HCT116 (cell line): ENCODE measurements at regions not wholly inside any gene's neighbourhood (a gene's known extent, or its start where the extent isn't known, plus 50 kb on each side); places are given as distances from the start of the nearest gene placed in this dataset.

ENCODE experiments used
- ATAC-seq: fragments of 200-7000 bp; cut with Tn5 transposase; 2 replicates; pipeline ENCODE4 v1.9.1; 2020; ENCODE audit warnings: mild to moderate bottlenecking, moderate library complexity
- BruUV-seq: library from RNA; stranded (reverse); fragments of 400-500 nt; replicated peaks from 2 replicates; lab custom pipeline; 2021; lab: Mats Ljungman, UMichigan
- CTCF ChIA-PET: fragments of 300-600 bp; sonication (Branson Sonifier 250); formaldehyde crosslinking; loops from one replicate; lab custom pipeline; 2021; ENCODE audit warnings: antibody characterized with exemption; lab: Charles Lee
- POLR2A ChIA-PET: fragments of 300-600, 350-600 bp; sonication (Branson Sonifier 250); formaldehyde crosslinking; loops from one replicate; lab custom pipeline; 2021; ENCODE audit warnings: antibody characterized with exemption; lab: Charles Lee
- RAD21 ChIA-PET, 2 experiments: fragments of 300-600 bp; sonication (Branson Sonifier 250); formaldehyde crosslinking; loops; one replicate each; lab custom pipeline; 2023; ENCODE audit warnings: low total read pairs in 2 of 2; ENCODE audit not compliant: uncharacterized antibody in 2 of 2, unreplicated experiment in 2 of 2, low non-redundant PET in 1 of 2; lab: Charles Lee
- DNase-seq: peaks from one replicate; pipeline ENCODE4 v3.0.0-alpha.2; 2010; ENCODE audit warnings: low read depth, low spot score
- H2AFZ ChIP-seq: fragments of 200-600 bp; shearing (Covaris generic), sonication (generic); 2 replicates; pipeline ENCODE4 v1.6.1; 2017; ENCODE audit warnings: low read depth, mixed run types, mixed read lengths, antibody characterized with exemption, low read length; ENCODE audit not compliant: poor library complexity, severe bottlenecking
- H3K27ac ChIP-seq: 2 replicates; pipeline ENCODE4 v1.5.1; 2012; ENCODE audit warnings: low read depth, low read length
- H3K27me3 ChIP-seq: fragments of 200-600 bp; sonication (generic); 2 replicates; pipeline ENCODE4 v1.6.1; 2016; ENCODE audit warnings: mixed run types, low read length, mixed read lengths; ENCODE audit not compliant: insufficient read depth
- H3K36me3 ChIP-seq, 2 experiments: fragments of 200-500 bp in 1 of 2; fragments of 200-600 bp in 1 of 2; sonication (Bioruptor generic) in 1 of 2; sonication (generic) in 1 of 2; 2 replicates each; pipeline versions ENCODE4 v1.5.1 to v1.6.1; 2014 to 2016; ENCODE audit warnings: low read length in 2 of 2, inconsistent platforms in 1 of 2, mixed read lengths in 1 of 2, mixed run types in 1 of 2; ENCODE audit not compliant: insufficient read depth in 2 of 2, control insufficient read depth in 1 of 2
- H3K4me1 ChIP-seq, 2 experiments: fragments of 200-600 bp in 1 of 2; sonication (generic) in 1 of 2; 2 replicates each; pipeline versions ENCODE4 v1.5.1 to v1.6.1; 2012 to 2017; ENCODE audit warnings: low read length in 2 of 2, inconsistent platforms in 1 of 2, mild to moderate bottlenecking in 1 of 2, mixed read lengths in 1 of 2, mixed run types in 1 of 2, moderate library complexity in 1 of 2; ENCODE audit not compliant: insufficient read depth in 2 of 2, control insufficient read depth in 1 of 2
- H3K4me2 ChIP-seq: fragments of 200-600 bp; sonication (generic); 2 replicates; pipeline ENCODE4 v1.6.1; 2017; ENCODE audit warnings: mixed run types, low read length, mixed read lengths
- H3K4me3 ChIP-seq, 2 experiments: fragments of 200-600 bp in 1 of 2; sonication (generic) in 1 of 2; replicated peaks in 1 of 2; 2 replicates each; pipeline ENCODE4 v1.5.1; 2011 to 2016; ENCODE audit warnings: low read length in 2 of 2, control low read depth in 1 of 2, low read depth in 1 of 2, mild to moderate bottlenecking in 1 of 2, mixed read lengths in 1 of 2, mixed run types in 1 of 2
- H3K79me2 ChIP-seq: fragments of 200-600 bp; sonication (generic); 2 replicates; pipeline ENCODE4 v1.6.1; 2017; ENCODE audit warnings: mild to moderate bottlenecking, mixed run types, low read length, moderate library complexity, mixed read lengths; ENCODE audit not compliant: insufficient read depth
- H3K9ac ChIP-seq: fragments of 200-600 bp; sonication (generic); 2 replicates; pipeline ENCODE4 v1.6.1; 2016; ENCODE audit warnings: low read length, mixed read lengths
- H3K9me2 ChIP-seq: fragments of 200-600 bp; sonication (generic), shearing (Covaris generic); 2 replicates; pipeline ENCODE4 v1.6.1; 2017; ENCODE audit warnings: mixed run types, mild to moderate bottlenecking, moderate library complexity; ENCODE audit not compliant: insufficient read depth
- H3K9me3 ChIP-seq, 2 experiments: fragments of 200-500 bp in 1 of 2; fragments of 200-600 bp in 1 of 2; sonication (Bioruptor generic) in 1 of 2; sonication (generic) in 1 of 2; 2 replicates each; pipeline ENCODE4 v1.6.1; 2014 to 2017; ENCODE audit warnings: low read length in 2 of 2, mixed read lengths in 2 of 2, inconsistent platforms in 1 of 2, low read depth in 1 of 2, mild to moderate bottlenecking in 1 of 2, mixed run types in 1 of 2, moderate library complexity in 1 of 2; ENCODE audit not compliant: control insufficient read depth in 1 of 2, insufficient read depth in 1 of 2
- H4K20me1 ChIP-seq: fragments of 200-600 bp; sonication (generic), shearing (Covaris generic); 2 replicates; pipeline ENCODE4 v1.6.1; 2017; ENCODE audit warnings: mixed run types, mild to moderate bottlenecking, moderate library complexity; ENCODE audit not compliant: insufficient read depth
- CBX3 ChIP-seq: IDR thresholded peaks from 2 replicates; pipeline ENCODE4 v1.6.1; 2012; ENCODE audit warnings: low read depth
- ELF1 ChIP-seq: IDR thresholded peaks from 2 replicates; pipeline ENCODE4 v1.6.1; 2012; ENCODE audit warnings: low read depth, borderline replicate concordance
- EZH2 ChIP-seq: fragments of 200-600 bp; sonication (generic); IDR thresholded peaks from 2 replicates; pipeline ENCODE4 v1.6.1; 2017; ENCODE audit warnings: antibody characterized with exemption, mixed run types
- POLR2A ChIP-seq: IDR thresholded peaks from 2 replicates; pipeline ENCODE4 v1.7.0; 2011; ENCODE audit warnings: borderline replicate concordance; ENCODE audit not compliant: insufficient read depth, insufficient read length; ENCODE audit errors: extremely low read depth
- RAD21 ChIP-seq: IDR thresholded peaks from 2 replicates; pipeline ENCODE4 v1.6.1; 2012; ENCODE audit warnings: low read depth, mild to moderate bottlenecking
- SIN3A ChIP-seq: IDR thresholded peaks from 2 replicates; pipeline ENCODE4 v1.6.1; 2012; ENCODE audit warnings: low read depth
- TCF7L2 ChIP-seq: IDR thresholded peaks from 2 replicates; pipeline ENCODE4 v1.7.0; 2011; ENCODE audit warnings: borderline replicate concordance, inconsistent platforms; ENCODE audit not compliant: insufficient read depth, insufficient read length; ENCODE audit errors: extremely low read depth
- YY1 ChIP-seq: IDR thresholded peaks from 2 replicates; pipeline ENCODE4 v1.6.1; 2011; ENCODE audit warnings: low read length, low read depth, moderate library complexity, mild to moderate bottlenecking; ENCODE audit not compliant: insufficient replicate concordance; ENCODE audit errors: extremely low read depth
- ZFX ChIP-seq: fragments of 450-650 bp; IDR thresholded peaks from 2 replicates; pipeline ENCODE4 v1.6.1; 2017
- intact Hi-C: fragments of 100-400 bp; cut with micrococcal nuclease; formaldehyde crosslinking; loops from 2 replicates; pipeline ENCODE4 v1.10.0; 2022
- TF ChIP-seq, protein P1 (sequence below): IDR thresholded peaks from 2 replicates; pipeline ENCODE4 v1.6.1; 2011; ENCODE audit warnings: mild to moderate bottlenecking, low read length, moderate library complexity; ENCODE audit not compliant: insufficient replicate concordance; ENCODE audit errors: extremely low read depth

- no TSS peak for BruUV-seq
These were observed 171.3 kb upstream of the USP24 start for GRCh38 chr1:55386456-55386855.

DNA sequence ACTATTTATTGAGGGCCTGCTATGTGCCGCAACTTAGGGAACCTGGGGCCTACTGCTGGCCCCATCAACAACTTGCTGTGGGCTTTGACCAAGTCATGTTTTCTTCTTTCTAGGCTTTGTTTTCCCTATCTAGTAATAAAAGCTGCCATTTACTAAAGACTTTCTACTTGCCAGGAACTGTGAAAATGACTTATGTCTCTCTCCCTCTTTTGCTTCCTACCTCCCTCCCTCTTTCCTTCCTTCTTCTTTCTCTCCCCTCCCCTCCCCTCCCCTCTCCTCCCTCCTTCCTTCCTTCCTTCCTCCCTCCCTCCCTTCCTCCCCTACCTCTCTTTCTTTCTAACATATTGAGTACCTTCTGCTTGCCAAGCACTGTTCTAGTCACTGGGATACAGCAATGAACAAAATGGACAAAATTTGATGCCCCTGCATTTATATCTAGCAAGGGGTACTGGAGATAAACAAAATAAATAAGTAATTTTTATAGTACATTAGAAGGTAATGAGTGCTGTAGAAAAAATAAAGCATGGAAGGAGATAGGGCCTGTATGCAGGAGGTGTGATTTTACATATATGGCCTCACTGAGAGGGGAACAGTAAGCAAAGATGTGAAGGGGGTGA, 170.3 kb upstream of the USP24 start:
- Histone ChIP-seq H3K79me2 (no peaks in the 10 kb centered on the region), H3K9ac (no peak overlapping the region), H3K4me1 (no peaks in the 10 kb centered on the region), H2AFZ (no peak overlapping the region), H3K9me2 (no peaks in the 10 kb centered on the region), H3K27ac (no peak overlapping the region), H4K20me1 (no peaks in the 10 kb centered on the region), H3K4me3 (no peak overlapping the region), H3K27me3 (no peaks in the 10 kb centered on the region), H3K36me3 (no peaks in the 10 kb centered on the region), H3K4me2 (no peak overlapping the region), H3K9me3 (0 out of 4 replicates have a peak, but pooled peaks cover 0 to 4% of the 10 kb centered on the region in 2 experiments)
- TF ChIP-seq RAD21 = no peak
- TF ChIP-seq, protein P1, sequence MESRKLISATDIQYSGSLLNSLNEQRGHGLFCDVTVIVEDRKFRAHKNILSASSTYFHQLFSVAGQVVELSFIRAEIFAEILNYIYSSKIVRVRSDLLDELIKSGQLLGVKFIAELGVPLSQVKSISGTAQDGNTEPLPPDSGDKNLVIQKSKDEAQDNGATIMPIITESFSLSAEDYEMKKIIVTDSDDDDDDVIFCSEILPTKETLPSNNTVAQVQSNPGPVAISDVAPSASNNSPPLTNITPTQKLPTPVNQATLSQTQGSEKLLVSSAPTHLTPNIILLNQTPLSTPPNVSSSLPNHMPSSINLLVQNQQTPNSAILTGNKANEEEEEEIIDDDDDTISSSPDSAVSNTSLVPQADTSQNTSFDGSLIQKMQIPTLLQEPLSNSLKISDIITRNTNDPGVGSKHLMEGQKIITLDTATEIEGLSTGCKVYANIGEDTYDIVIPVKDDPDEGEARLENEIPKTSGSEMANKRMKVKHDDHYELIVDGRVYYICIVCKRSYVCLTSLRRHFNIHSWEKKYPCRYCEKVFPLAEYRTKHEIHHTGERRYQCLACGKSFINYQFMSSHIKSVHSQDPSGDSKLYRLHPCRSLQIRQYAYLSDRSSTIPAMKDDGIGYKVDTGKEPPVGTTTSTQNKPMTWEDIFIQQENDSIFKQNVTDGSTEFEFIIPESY = no peak
- TF ChIP-seq CBX3 = no peak
- TF ChIP-seq SIN3A = no peak
- no peak for TF ChIP-seq EZH2
- no peak for TF ChIP-seq POLR2A
- TF ChIP-seq ZFX = no peak
- TF ChIP-seq YY1 = no peak
- no peak for TF ChIP-seq ELF1
- intact Hi-C loops = no loop called here
- DNase-seq = no peak
- CTCF ChIA-PET = interaction anchor here (1.2 kb wide), 1 partner anchor 10 kb away, joined by 4 read pairs; no protein-coding TSS in a partner anchor
- ATAC-seq = no peak
- no TSS peak for BruUV-seq
- RAD21 ChIA-PET = interaction anchor here in 1 of 2 experiments (0.7 kb wide), 1 partner anchor 508 kb away, joined by 3 read pairs; no protein-coding TSS in a partner anchor
- POLR2A ChIA-PET = no interaction called here

More at GRCh38 chr1:55386456-55386855, 171.3 kb upstream of the USP24 start:
- ChIA-PET RAD21 (no interaction called here), POLR2A (no interaction called here), CTCF (interaction anchor here (1.3 kb wide), 1 partner anchor 11 kb away, joined by 4 read pairs; no protein-coding TSS in a partner anchor)
- Histone ChIP-seq H3K36me3 (no peaks in the 10 kb centered on the region), H3K9me2 (no peaks in the 10 kb centered on the region), H3K9me3 (0 out of 4 replicates have a peak, but pooled peaks cover 0 to 4% of the 10 kb centered on the region in 2 experiments), H3K79me2 (no peaks in the 10 kb centered on the region), H3K4me3 (no peak overlapping the region), H3K4me1 (no peaks in the 10 kb centered on the region), H3K9ac (no peak overlapping the region), H2AFZ (no peak overlapping the region), H4K20me1 (no peaks in the 10 kb centered on the region), H3K4me2 (no peak overlapping the region), H3K27ac (no peak overlapping the region), H3K27me3 (no peaks in the 10 kb centered on the region)
- no peak for ATAC-seq
- intact Hi-C loops = no loop called here
- TF ChIP-seq TCF7L2 = no peak
- no peak for DNase-seq
